Kidney epithelial cell (primary cell): ENCODE measurements at regions not wholly inside any gene's neighbourhood (a gene's known extent, or its start where the extent isn't known, plus 50 kb on each side); places are given as distances from the start of the nearest gene placed in this dataset.
"Not testable (repeated sequence)": the region's sequence is repeated elsewhere in the genome, so short reads cannot be mapped to it uniquely, and the experiment has no call there.

Source experiments
- DNase-seq: peaks from one replicate; pipeline ENCODE4 v3.0.0-alpha.2; 2010; ENCODE audit warnings: low read depth
- H3K27me3 ChIP-seq: 2 replicates; pipeline ENCODE4 v1.6.0; 2011; ENCODE audit warnings: low read length; ENCODE audit not compliant: control insufficient read depth, insufficient read depth
- H3K36me3 ChIP-seq: 2 replicates; pipeline ENCODE4 v1.5.1; 2011; ENCODE audit warnings: low read length; ENCODE audit not compliant: control insufficient read depth, insufficient read depth
- H3K4me3 ChIP-seq: 2 replicates; pipeline ENCODE4 v1.5.1; 2011; ENCODE audit warnings: low read depth, mild to moderate bottlenecking, control low read depth, low read length
- TF ChIP-seq, protein P1 (sequence below): IDR thresholded peaks from 2 replicates; pipeline ENCODE4 v1.5.1; 2011; ENCODE audit warnings: mild to moderate bottlenecking, moderate library complexity, low read length, control low read depth, inconsistent platforms; ENCODE audit not compliant: insufficient read depth, poor library complexity, severe bottlenecking

DNA sequence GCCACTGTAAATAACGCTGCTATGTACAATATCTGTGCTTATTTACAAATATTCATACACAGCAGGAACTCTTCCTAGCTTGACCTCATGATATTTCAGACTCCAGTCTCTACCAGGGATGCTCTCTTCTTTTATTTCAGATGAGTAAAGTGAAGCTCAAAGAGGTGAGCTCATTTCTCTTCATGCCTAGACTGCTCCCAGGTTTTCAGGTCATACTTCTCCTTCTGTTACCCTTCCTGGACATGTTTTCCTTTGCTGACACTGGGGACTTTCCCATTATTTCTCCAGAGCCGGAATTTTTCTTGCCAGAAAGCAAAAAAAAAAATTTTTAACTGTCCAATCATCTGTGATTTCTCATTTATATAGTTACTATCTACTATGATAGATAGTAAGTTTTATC lies 147.2 kb upstream of the DST start:
- Histone ChIP-seq H3K4me3 (no peak overlapping the region), H3K36me3 (no peaks in the 10 kb centered on the region), H3K27me3 (no peaks in the 10 kb centered on the region)
- DNase-seq, result no peak
- TF ChIP-seq, protein P1, sequence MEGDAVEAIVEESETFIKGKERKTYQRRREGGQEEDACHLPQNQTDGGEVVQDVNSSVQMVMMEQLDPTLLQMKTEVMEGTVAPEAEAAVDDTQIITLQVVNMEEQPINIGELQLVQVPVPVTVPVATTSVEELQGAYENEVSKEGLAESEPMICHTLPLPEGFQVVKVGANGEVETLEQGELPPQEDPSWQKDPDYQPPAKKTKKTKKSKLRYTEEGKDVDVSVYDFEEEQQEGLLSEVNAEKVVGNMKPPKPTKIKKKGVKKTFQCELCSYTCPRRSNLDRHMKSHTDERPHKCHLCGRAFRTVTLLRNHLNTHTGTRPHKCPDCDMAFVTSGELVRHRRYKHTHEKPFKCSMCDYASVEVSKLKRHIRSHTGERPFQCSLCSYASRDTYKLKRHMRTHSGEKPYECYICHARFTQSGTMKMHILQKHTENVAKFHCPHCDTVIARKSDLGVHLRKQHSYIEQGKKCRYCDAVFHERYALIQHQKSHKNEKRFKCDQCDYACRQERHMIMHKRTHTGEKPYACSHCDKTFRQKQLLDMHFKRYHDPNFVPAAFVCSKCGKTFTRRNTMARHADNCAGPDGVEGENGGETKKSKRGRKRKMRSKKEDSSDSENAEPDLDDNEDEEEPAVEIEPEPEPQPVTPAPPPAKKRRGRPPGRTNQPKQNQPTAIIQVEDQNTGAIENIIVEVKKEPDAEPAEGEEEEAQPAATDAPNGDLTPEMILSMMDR, result no peak

- no peak for DNase-seq
- H3K36me3 ChIP-seq, result no peaks in the 10 kb centered on the region
- H3K4me3 ChIP-seq, result no peak overlapping the region
- H3K27me3 ChIP-seq, result no peaks in the 10 kb centered on the region
- TF ChIP-seq, protein P1, result no peak
Measured at GRCh38 chr6:56789342-56789741, 146.7 kb upstream of the DST start.

- H3K36me3 ChIP-seq, result no peaks in the 10 kb centered on the region
- H3K27me3 ChIP-seq, result no peaks in the 10 kb centered on the region
- H3K4me3 ChIP-seq, result no peak overlapping the region
- TF ChIP-seq, protein P1, result no peak
- DNase-seq, result no peak
Measured at GRCh38 chr6:56787209-56787608, 144.5 kb upstream of the DST start.

DNA sequence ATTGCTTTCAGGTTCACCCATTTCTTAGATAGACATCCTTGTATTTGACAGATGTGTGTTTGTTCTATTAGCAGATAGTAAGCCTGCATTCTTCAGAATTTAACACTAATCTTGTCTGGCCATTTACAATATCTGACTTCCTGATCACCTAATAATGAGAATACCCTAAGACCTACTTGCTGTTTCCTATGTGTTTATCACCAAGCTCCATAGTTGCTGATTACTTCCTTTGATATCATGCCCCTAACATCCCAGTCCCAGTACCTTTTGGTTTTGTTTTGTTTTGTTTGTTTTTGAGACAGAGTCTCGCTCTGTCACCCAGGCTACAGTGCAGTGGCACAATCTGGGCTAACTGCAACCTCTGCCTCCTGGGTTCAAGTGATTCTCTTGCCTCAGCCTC lies 143.6 kb upstream of the DST start:
- TF ChIP-seq, protein P1, result no peak
- DNase-seq, result no peak
- Histone ChIP-seq H3K36me3 (no peaks in the 10 kb centered on the region), H3K4me3 (no peak overlapping the region), H3K27me3 (no peaks in the 10 kb centered on the region)

DNA sequence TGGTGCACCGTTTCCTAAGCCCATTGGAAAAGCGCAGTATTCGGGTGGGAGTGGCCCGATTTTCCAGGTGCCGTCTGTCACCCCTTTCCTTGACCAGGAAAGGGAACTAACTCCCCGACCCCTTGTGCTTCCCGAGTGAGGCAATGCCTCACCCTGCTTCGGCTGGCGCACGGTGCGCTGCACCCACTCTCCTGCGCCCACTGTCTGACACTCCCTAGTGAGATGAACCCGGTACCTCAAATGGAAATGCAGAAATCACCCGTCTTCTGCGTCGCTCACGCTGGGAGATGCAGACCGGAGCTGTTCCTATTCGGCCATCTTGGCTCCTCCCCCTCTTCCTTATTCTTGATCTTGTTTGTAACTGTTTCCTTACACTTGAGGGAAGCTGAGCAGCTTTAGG lies 142.8 kb upstream of the DST start:
- not testable (repeated sequence) for DNase-seq, H3K27me3 ChIP-seq, H3K4me3 ChIP-seq, H3K36me3 ChIP-seq

DNA sequence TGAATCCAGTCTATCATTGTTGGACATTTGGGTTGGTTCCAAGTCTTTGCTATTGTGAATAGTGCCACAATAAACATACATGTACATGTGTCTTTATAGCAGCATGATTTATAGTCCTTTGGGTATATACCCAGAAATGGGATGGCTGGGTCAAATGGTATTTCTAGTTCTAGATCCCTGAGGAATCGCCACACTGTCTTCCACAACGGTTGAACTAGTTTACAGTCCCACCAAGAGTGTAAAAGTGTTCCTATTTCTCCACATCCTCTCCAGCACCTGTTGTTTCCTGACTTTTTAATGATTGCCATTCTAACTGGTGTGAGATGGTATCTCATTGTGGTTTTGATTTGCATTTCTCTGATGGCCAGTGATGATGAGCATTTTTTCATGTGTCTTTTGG lies 137.4 kb upstream of the DST start:
- H3K27me3 ChIP-seq, H3K4me3 ChIP-seq, H3K36me3 ChIP-seq, DNase-seq: not testable (repeated sequence)

GRCh38 chr6:56778503-56778902 lies 135.8 kb upstream of the DST start:
- H3K27me3 ChIP-seq, H3K4me3 ChIP-seq, DNase-seq, H3K36me3 ChIP-seq: not testable (repeated sequence)
